ENCODE measurements at regions not wholly inside any gene's neighbourhood (a gene's known extent, or its start where the extent isn't known, plus 50 kb on each side); places are given as distances from the start of the nearest gene placed in this dataset.

DNA sequence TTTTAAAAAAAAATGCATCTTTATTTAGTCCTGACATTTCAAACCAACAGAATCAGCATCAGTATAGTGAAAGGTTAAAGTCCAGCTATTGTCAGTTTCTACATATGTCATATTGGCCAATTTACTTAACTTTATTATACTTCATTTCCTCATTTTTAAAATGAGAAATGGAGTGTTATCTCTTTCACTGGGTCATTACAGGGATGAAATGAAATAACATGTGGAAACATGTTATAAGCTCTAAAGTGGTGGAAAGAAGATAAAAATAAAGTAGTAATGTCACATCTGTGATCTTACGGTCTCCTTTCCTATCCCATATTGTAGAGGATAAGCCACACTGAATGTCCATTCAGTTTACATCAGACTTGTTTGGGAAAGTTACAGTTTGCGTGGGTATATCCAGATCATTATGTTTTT is 780.1 kb downstream of the TUSC7 start:
- DNase-seq (no peak), ATAC-seq (no peak)
- no peak overlapping the region for H3K27ac Mint-ChIP-seq
- no peaks in the 10 kb centered on the region for H3K4me1 Mint-ChIP-seq
- H3K4me3 Mint-ChIP-seq: no peak overlapping the region
- peaks cover 0 to 6% (median 0%) of the 10 kb centered on the region in 9 donors for H3K9me3 Mint-ChIP-seq
- H3K36me3 Mint-ChIP-seq: no peaks in the 10 kb centered on the region
- no peaks in the 10 kb centered on the region for H3K27me3 Mint-ChIP-seq
- POLR2A ChIA-PET: no interaction called here

DNA sequence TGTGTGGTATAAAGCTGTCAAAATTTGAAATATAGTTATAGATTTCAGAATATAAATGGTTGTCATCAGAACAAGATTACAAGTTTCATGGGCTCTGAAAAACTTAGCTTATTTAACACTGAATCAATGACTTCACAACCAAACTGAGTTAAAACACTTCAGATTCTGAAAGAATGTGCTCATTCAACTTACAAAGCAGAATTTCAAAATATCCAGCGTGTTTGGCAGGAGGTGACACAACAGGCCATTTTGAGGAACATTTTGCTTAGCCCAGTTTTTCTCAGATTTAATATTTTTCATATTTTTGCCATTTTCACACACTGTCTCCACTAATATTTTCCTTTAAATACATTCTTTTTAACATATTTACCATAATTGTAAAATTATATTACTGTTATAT is 781.1 kb downstream of the TUSC7 start:
- POLR2A ChIA-PET: no interaction called here
- ATAC-seq: no peak
- DNase-seq: no peak
- no peaks in the 10 kb centered on the region for H3K36me3 Mint-ChIP-seq
- H3K4me1 Mint-ChIP-seq: no peaks in the 10 kb centered on the region
- no peak overlapping the region for H3K27ac Mint-ChIP-seq
- peaks cover 0 to 6% (median 2%) of the 10 kb centered on the region in 9 donors for H3K9me3 Mint-ChIP-seq
- H3K27me3 Mint-ChIP-seq: no peaks in the 10 kb centered on the region
- H3K4me3 Mint-ChIP-seq: no peak overlapping the region

DNA sequence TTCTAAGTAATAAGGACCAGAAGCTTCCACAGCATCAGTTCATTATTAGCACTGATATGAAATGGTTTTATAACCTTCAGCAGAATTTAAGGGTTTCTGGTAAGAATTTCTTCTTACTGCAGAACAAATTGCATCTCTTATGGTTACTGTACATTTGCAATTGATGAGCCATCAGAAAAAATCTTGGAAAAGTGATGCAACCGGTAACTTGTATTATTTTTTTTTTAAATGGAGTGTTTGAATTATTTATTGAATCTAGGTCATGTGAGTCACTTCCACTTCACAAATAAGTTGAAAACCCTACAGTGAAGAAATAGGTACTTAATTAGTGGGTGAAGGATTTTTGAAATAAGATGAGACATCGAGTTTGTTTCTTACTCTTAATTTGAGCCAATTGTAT is 786.0 kb downstream of the TUSC7 start:
- Mint-ChIP-seq H3K4me3 (no peak overlapping the region), H3K4me1 (no peaks in the 10 kb centered on the region), H3K27ac (no peak overlapping the region), H3K36me3 (no peaks in the 10 kb centered on the region), H3K9me3 (peaks cover 0 to 15% (median 2%) of the 10 kb centered on the region in 9 donors), H3K27me3 (no peaks in the 10 kb centered on the region)
- ATAC-seq (no peak), DNase-seq (no peak)
- POLR2A ChIA-PET: no interaction called here

DNA sequence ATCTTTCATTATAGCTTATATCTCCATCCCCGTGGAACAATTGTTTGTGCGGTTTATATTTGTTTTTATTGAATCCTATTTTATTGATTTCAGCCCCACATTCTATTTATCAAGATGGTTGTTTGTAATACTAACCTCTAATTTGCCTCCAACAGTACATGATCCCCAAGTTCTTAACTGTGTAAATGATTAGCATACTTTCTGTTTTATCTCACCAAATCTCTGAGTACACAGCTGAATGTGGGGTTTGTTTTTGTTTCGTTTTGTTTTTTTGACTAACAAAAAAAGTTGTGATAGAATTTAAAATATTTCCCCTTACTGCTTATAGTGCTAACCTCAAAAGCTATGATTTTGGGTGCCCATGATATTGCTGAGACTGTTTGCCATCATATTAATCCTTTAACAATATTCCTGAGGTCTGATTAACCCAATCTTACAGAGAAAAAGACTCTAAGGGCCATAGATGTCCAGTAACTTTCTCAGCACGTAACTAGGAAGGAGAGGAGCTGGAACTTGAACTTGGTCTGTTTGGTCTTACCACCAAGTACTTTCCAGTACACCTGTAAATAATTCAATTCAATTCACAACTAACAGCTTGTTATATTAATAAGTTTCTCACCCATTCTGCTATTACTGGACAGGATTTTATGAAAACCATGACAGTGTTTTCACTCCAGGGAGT is 789.8 kb downstream of the TUSC7 start:
- Mint-ChIP-seq H3K4me1 (no peaks in the 10 kb centered on the region), H3K27me3 (no peaks in the 10 kb centered on the region), H3K36me3 (no peaks in the 10 kb centered on the region), H3K9me3 (peaks cover 0 to 28% (median 2%) of the 10 kb centered on the region in 9 donors), H3K4me3 (no peak overlapping the region), H3K27ac (no peak overlapping the region)
- no peak for ATAC-seq
- DNase-seq: no peak
- POLR2A ChIA-PET: no interaction called here

DNA sequence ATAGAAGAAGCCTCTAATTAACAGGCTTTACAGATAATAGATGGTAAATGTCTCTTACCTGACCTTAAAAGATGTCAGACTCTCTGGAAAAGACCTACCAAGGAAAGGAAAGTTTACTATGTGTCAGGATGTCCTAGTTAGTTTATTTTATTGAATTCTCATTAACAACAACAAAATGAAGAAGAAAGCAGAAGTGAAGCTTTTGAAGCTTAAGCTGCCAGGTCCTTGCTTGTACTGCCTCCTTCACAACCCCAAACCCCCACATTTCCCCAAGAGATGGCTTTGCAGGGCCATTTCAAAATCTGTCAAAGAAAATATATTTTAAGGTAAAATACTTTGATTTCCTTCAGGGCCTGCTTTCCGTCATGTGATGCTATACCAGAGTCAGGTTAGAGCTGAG is 798.4 kb downstream of the TUSC7 start:
- Mint-ChIP-seq H3K9me3 (peaks cover 0 to 8% (median 3%) of the 10 kb centered on the region in 9 donors), H3K27ac (no peak overlapping the region), H3K27me3 (no peaks in the 10 kb centered on the region), H3K4me3 (no peak overlapping the region), H3K36me3 (no peaks in the 10 kb centered on the region), H3K4me1 (no peaks in the 10 kb centered on the region)
- DNase-seq (no peak), ATAC-seq (no peak)
- POLR2A ChIA-PET: no interaction called here

DNA sequence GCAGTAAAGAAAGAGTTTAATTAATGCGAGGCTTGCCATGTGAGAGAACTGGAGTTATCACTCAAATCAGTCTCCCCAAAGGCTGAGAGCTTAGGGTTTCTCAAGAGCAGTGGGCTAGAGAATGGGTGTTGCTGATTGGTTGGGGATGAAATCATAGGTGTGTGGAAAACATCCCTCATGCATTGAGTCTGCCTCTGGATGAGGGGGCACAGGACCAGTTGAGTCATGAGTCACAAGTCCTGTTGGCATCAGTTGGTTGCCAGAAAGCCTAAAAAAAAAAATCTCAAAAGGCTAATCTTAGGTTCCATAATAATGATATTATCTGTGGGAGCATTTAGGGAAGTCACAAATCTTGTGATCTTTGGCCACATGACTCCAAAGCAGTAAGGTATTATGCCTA is 800.3 kb downstream of the TUSC7 start:
- POLR2A ChIA-PET: no interaction called here
- no peaks in the 10 kb centered on the region for H3K4me1 Mint-ChIP-seq
- no peak overlapping the region for H3K27ac Mint-ChIP-seq
- H3K27me3 Mint-ChIP-seq: no peaks in the 10 kb centered on the region
- H3K4me3 Mint-ChIP-seq: no peak overlapping the region
- H3K9me3 Mint-ChIP-seq: peaks cover 0 to 8% (median 3%) of the 10 kb centered on the region in 9 donors
- no peaks in the 10 kb centered on the region for H3K36me3 Mint-ChIP-seq
- DNase-seq: no peak
- ATAC-seq: no peak

DNA sequence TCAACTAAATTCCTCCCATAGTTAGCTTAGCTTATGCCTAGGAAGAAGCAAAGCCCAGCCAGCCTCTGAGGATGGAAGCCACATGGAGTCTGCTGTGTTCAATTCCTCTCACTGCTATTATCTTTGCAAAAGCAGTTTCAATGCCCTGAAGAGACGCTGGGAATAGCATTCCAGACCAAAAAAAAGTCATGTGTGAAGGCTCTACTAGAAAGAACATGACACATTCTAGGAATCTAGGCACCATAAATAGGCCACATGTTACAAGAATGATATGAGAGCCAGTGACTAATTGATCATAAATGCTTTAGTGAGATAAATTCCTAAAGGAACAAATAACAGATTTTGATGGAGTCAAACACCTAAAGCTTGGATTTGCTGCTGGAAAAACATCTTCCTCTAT is 800.8 kb downstream of the TUSC7 start:
- Mint-ChIP-seq H3K9me3 (peaks cover 0 to 8% (median 3%) of the 10 kb centered on the region in 9 donors), H3K4me1 (no peaks in the 10 kb centered on the region), H3K36me3 (no peaks in the 10 kb centered on the region), H3K27me3 (no peaks in the 10 kb centered on the region), H3K27ac (no peak overlapping the region), H3K4me3 (no peak overlapping the region)
- no peak for ATAC-seq
- no peak for DNase-seq
- POLR2A ChIA-PET: no interaction called here

DNA sequence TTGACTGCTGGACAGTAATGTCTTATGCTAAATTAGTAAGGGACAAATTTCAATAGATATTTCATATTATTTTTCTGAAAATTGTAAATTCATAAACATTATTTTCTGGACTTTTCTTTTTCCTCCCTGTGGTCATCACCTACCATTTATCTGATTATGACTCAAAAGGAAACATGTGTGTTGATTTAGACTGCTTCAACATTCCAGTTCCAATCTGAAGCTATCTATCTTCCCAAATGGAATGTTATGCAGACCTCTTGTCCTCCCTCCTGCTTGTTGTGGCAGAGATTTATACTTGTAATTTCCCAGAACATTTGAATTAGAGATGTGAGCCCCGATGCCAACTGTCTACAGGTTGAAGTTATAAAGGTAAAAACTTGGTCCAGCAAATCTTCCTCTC is 803.4 kb downstream of the TUSC7 start:
- Mint-ChIP-seq H3K9me3 (peaks cover 0 to 8% (median 3%) of the 10 kb centered on the region in 9 donors), H3K36me3 (no peaks in the 10 kb centered on the region), H3K27ac (no peak overlapping the region), H3K4me1 (no peaks in the 10 kb centered on the region), H3K27me3 (no peaks in the 10 kb centered on the region), H3K4me3 (no peak overlapping the region)
- DNase-seq (no peak), ATAC-seq (no peak)
- POLR2A ChIA-PET: no interaction called here

DNA sequence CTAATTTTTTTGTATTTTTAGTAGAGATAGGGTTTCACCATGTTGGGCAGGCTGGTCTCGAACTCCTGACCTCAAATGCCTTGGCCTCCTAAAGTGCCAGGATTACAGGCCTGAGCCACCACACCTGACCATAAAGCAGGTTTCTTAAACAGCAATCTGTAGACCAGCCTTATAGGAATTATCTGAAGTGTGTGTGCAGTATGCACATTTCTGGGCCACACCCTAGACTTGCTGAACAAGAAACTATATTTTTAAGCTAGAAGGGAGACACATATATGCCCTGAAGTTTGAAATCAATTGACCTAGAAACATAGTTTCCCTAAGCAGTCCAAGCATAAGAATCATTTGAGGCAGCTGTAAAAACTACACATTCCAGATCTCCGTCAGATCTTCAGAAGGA is 805.7 kb downstream of the TUSC7 start:
- H3K4me1 Mint-ChIP-seq: no peaks in the 10 kb centered on the region
- H3K4me3 Mint-ChIP-seq: no peak overlapping the region
- no peak for ATAC-seq
- no peak overlapping the region for H3K27ac Mint-ChIP-seq
- H3K9me3 Mint-ChIP-seq: peaks cover 0 to 6% (median 0%) of the 10 kb centered on the region in 9 donors
- H3K27me3 Mint-ChIP-seq: no peaks in the 10 kb centered on the region
- POLR2A ChIA-PET: no interaction called here
- H3K36me3 Mint-ChIP-seq: no peaks in the 10 kb centered on the region
- no peak for DNase-seq

DNA sequence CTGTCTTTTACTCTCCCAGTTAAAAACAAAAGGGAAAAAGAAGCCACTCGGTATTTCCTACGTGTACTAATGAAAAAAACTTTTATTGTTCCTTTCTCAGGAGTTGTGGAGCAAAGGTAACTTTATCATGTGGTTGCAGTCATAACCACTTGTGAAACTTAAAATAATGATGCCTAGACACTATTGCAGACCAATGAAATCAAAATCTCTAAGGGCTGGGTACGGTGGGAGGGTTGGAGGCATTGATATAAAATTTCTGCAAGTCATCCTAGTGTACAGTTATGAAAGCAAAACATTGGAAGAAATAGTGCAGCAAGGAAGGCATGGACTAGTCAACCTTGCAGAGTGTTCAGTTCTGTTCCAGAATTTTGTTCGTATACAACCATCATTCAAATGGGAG is 808.8 kb downstream of the TUSC7 start:
- Mint-ChIP-seq H3K36me3 (no peaks in the 10 kb centered on the region), H3K4me3 (no peak overlapping the region), H3K27me3 (no peaks in the 10 kb centered on the region), H3K27ac (no peak overlapping the region), H3K9me3 (peaks cover 0 to 6% (median 0%) of the 10 kb centered on the region in 9 donors), H3K4me1 (no peaks in the 10 kb centered on the region)
- ATAC-seq (no peak), DNase-seq (no peak)
- POLR2A ChIA-PET: no interaction called here

DNA sequence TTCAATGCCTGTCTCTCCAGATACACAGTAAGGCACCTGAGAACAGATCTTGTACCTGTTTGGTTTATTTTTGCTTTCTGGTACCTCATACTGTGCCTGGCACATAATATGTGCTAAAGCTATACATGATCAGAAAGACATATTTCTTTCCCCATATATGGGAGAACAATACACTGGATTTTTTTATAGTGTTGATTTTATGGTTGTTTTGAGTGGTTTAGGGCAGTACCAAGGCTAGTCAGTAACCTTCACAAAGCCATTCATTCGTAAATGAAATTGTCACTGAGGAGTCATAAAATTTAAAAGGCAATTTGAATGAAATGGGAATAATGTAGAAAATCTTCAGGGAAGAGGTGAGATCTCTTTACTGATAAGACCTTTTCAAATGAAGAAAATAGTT is 810.2 kb downstream of the TUSC7 start:
- no peaks in the 10 kb centered on the region for H3K27me3 Mint-ChIP-seq
- POLR2A ChIA-PET: interaction anchor here (0.6 kb wide), 1 partner anchor 195 kb away, joined by 3 read pairs; no protein-coding TSS in a partner anchor
- H3K4me3 Mint-ChIP-seq: no peak overlapping the region
- ATAC-seq: no peak
- no peak for DNase-seq
- no peaks in the 10 kb centered on the region for H3K36me3 Mint-ChIP-seq
- no peak overlapping the region for H3K27ac Mint-ChIP-seq
- no peaks in the 10 kb centered on the region for H3K4me1 Mint-ChIP-seq
- peaks cover 0 to 11% (median 0%) of the 10 kb centered on the region in 9 donors for H3K9me3 Mint-ChIP-seq

DNA sequence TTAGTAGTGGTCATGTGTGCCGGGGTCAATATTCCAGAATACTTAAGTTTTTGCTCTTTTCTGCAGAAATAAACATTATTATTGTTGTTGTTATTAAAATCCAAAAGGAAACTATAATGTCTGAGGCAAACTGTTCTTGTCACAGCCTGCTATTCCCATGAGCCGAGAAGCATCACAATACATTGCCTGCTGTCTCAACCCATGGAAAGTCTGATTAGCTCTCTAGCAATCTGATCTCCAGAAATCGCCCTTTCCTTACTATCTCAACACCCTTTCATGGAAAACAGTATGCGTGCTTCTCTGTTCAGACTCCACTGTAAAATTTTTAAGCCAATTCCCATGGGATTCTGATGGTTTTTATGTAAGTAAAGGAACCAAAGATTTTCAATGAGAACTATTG is 811.0 kb downstream of the TUSC7 start:
- ATAC-seq (no peak), DNase-seq (no peak)
- Mint-ChIP-seq H3K36me3 (no peaks in the 10 kb centered on the region), H3K9me3 (peaks cover 0 to 11% (median 2%) of the 10 kb centered on the region in 9 donors), H3K4me3 (no peak overlapping the region), H3K4me1 (no peaks in the 10 kb centered on the region), H3K27ac (no peak overlapping the region), H3K27me3 (no peaks in the 10 kb centered on the region)
- POLR2A ChIA-PET: no interaction called here

DNA sequence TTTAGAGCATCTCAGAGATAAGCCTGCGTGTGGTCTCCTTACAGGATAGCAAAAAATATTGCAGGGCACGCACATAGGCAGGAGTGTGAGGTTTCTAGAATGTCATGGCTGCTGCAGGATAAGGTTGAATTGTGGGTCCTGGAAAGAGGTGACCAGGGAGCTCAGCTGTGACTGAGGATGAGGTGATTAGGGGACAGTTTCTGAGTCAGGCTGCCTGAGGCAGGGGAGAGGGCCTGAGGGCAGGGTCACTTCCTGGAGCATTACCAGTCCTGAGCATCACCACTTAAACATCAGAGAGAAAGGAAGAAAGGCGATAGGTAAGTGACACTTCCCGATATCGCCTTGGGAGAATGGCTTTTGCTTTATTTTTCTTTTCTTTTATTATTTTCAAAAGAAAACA is 813.8 kb downstream of the TUSC7 start:
- DNase-seq: no peak
- H3K27ac Mint-ChIP-seq: no peak overlapping the region
- peaks cover 0 to 12% (median 2%) of the 10 kb centered on the region in 9 donors for H3K9me3 Mint-ChIP-seq
- POLR2A ChIA-PET: no interaction called here
- no peak for ATAC-seq
- no peak overlapping the region for H3K4me3 Mint-ChIP-seq
- H3K36me3 Mint-ChIP-seq: no peaks in the 10 kb centered on the region
- no peaks in the 10 kb centered on the region for H3K4me1 Mint-ChIP-seq
- H3K27me3 Mint-ChIP-seq: no peaks in the 10 kb centered on the region

DNA sequence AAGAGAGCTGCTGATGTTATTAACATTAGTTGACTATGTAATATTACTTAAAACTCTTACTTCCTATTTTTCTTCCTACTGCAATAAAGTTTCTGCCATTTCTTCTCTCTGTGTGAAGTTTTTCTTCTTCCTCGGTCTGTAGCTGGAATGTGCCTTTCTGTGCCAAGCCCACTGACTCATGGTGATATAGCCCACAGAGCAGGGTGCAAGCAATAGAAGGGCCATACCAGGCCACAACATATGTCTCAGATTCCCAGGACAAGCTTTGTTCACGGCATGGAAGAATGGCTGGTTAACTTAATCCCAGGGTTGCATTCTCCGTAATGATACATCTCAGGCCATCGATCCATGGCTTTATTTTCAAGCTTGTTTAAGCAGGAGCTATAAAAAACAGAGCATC is 815.3 kb downstream of the TUSC7 start:
- H3K9me3 Mint-ChIP-seq: peaks cover 0 to 23% (median 4%) of the 10 kb centered on the region in 9 donors
- ATAC-seq (no peak), DNase-seq (no peak)
- POLR2A ChIA-PET: no interaction called here
- no peak overlapping the region for H3K4me3 Mint-ChIP-seq
- H3K4me1 Mint-ChIP-seq: no peaks in the 10 kb centered on the region
- no peak overlapping the region for H3K27ac Mint-ChIP-seq
- H3K36me3 Mint-ChIP-seq: no peaks in the 10 kb centered on the region
- H3K27me3 Mint-ChIP-seq: no peaks in the 10 kb centered on the region
